GM21723 (cell line): ENCODE measurements at regions not wholly inside any gene's neighbourhood (a gene's known extent, or its start where the extent isn't known, plus 50 kb on each side); places are given as distances from the start of the nearest gene placed in this dataset.

Experiments
- ATAC-seq: cut with Tn5 transposase; IDR thresholded peaks from one replicate; pipeline ENCODE4 v1.9.1; 2021; ENCODE audit warnings: mild to moderate bottlenecking, moderate library complexity; ENCODE audit not compliant: unreplicated experiment

GRCh38 chr16:50997679-50998078 is 153.4 kb downstream of the SALL1 start:
- ATAC-seq = no peak

GRCh38 chr16:50996830-50997186 is 154.3 kb downstream of the SALL1 start:
- no peak for ATAC-seq

GRCh38 chr16:50996166-50996829 is 154.8 kb downstream of the SALL1 start:
- no peak for ATAC-seq

DNA sequence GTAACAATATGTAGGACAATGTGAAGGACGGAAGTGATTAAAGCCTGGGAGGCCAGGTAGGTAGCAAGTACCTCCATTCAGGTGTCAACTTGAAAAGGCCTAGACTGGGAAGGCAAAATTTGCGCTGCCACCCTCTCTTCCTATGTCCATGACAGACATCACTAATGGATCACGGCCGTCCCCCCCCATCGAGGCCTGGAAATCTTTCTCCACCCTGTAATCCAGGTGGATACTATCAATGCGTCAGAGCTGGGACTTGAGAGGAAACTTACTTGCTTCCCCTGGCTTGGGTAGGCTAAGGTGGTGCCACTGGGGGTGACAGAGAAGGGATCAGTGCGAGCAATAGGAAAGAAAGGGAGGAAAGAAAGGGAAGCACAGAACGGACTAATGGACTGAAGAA is 156.1 kb downstream of the SALL1 start:
- no peak for ATAC-seq

- no peak for ATAC-seq
These were observed 158.6 kb downstream of the SALL1 start for GRCh38 chr16:50992350-50993032.

GRCh38 chr16:50991436-50991835 is 159.6 kb downstream of the SALL1 start:
- ATAC-seq = no peak

DNA sequence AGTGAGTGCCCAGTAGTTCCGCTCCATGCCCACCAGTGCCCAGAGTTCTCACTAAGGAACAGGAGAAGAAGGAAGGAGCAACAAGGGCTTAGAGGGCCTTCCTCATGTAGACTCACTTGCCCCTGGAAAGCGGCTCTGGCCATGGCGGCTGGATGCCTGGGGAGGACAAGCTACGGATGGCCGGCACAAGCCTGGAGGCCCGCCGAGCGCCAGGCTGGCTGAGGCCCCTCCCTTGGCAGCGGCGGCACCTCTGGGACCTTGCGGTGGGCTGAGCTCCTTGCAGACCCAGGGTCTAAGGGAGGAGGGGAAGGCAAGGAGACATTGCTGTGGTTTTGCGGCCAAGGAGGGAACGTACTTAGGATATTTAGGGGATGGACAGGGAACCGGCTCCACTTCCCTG is 160.1 kb downstream of the SALL1 start:
- no peak for ATAC-seq

GRCh38 chr16:50989047-50989446 is 162.0 kb downstream of the SALL1 start:
- ATAC-seq = no peak

- no peak for ATAC-seq
These were observed 162.6 kb downstream of the SALL1 start for GRCh38 chr16:50988441-50988840.

DNA sequence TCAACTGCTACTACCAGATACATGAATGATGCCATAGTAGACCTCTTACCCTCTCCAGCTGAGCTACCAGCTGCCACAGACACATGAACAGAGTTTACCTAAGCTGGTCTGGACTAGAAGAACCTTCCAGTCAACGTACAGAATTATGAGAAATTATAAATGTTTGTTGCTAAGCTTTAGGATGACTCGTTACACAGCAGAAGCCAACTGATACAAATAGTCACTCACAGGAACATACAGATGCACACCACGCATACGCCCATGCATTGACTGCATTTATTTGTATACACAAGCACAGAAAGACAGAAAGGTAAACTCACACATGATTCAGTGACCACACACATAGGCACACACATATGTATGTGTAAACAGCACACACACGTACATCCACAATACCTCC is 164.6 kb downstream of the SALL1 start:
- ATAC-seq = no peak

GRCh38 chr16:50985733-50986132 is 165.3 kb downstream of the SALL1 start:
- no peak for ATAC-seq

- ATAC-seq = no peak
These were observed 166.4 kb downstream of the SALL1 start for GRCh38 chr16:50984688-50985087.

- no peak for ATAC-seq
These were observed 168.3 kb downstream of the SALL1 start for GRCh38 chr16:50982808-50983207.

- no peak for ATAC-seq
These were observed 169.1 kb downstream of the SALL1 start for GRCh38 chr16:50981951-50982350.

DNA sequence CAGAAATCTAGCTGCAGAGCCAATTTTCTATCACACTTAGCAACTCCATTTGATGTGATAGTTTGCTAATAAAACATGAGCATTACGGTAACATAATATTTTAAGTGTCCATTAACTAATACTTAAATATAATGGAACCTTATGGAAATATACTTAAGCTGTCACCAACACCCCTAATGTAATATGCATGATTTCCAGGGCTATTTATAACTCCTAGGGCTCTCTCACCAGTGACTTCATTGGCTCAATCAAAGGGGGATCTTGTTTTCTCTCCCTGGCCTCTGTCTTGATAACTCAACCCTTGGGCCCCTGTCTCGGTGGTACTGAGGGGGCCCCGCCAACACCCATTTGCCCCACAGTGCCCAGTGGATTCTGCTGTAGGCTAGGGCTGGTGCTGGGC is 170.4 kb downstream of the SALL1 start:
- ATAC-seq = no peak

DNA sequence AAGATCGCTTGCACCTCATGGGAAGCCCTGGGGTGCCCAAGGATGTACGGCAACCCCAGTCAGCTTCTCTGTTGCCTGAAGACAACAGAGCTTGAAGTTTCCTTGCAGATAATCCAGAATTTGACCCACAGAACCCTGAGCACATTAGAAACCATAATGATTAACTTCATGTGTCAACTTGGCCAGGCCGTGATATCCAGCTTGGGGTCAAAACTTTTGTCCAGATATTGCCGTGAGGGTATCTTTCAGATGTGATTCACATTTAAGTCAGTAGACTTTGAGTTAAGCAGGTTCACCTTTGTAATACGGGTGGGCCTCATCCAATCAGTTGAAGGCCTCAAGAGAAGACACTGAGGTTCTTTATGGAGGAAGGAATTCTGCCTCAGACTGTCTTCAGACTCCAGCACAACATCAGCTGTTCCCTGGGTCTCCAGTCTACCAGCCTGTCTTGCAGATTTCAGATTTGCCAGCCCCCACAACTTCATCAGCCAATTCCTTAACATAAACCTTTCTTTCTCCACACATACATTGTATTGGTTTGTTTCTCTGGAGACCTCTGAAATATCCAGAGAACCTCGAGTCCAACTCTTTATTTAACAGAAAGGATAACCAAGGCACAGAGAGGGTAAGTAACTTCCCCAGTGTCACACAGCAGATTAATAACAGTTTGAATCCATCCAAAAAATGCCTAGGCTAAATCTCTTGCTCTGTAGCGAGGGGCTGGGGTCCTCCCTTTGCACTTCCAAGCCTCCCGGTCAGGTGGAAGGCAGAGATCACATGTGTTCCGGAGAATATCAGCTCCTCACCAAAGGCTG is 171.1 kb downstream of the SALL1 start:
- no peak for ATAC-seq

DNA sequence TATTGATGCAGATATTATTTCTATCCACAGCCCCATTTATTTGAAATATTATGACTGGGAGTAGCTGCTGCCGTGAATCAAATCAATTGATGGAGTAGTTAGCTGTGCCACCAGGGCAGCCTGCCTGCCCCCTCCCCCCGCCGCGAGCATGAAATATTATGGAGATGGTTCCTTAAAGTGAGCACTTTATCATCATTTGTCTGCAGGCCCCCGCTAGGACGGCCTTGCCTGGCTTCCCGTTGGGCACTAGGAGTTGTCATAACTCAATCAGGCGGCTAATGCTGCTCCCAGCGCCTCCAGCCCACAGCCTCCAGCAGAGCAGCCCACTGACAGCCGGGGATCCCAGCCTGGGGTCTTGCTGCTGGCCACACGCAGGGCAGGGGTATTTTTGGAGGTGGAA is 173.9 kb downstream of the SALL1 start:
- no peak for ATAC-seq

DNA sequence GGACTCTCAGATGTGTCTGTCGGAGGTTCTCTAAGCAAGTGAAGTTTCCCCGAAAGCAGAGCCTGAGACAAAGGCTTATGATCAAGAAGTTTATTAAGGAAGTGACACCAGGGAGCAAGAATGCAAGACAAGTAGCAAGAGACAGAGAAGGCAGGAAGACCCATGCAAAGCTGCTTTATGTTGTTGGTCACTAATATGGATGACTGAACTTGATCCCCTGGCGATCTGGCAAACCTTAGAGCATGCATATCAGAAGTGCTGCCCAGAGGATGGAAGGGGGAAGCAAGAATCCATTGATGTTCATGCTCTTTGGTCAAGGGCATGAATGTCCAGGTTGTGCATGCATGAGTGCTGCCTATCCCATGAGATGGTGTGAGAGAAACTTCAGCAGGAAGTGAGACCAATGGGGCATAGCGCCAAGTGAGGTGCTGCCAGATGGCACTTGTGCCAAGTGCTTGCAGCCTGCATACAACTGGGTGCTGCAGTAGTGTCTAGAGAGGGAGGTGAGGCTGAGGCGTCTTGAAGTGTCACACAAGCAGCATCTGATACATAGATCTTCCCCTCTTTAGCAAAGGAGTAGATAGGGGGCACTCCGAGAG is 176.5 kb downstream of the SALL1 start:
- no peak for ATAC-seq

DNA sequence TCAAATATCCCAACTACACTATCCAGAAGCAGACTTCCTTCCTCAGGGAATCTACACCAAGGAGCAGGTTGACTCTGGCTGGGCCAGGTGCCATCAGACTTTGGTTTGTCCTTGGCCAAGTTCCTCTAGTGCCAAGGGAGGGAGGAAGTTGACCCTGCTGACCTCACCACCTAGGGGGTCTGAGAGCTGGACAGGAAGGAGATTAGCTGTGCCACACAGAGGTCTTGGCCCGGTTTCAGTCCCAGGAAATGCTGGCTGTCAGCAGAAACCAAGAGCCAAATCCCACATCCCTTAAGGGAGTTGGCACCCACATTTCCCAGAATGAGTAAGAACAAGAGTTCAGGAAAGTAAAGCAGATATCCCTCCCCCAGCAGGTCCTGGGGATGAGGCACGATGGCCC is 178.2 kb downstream of the SALL1 start:
- no peak for ATAC-seq

GRCh38 chr16:50970281-50970680 is 180.8 kb downstream of the SALL1 start:
- no peak for ATAC-seq

DNA sequence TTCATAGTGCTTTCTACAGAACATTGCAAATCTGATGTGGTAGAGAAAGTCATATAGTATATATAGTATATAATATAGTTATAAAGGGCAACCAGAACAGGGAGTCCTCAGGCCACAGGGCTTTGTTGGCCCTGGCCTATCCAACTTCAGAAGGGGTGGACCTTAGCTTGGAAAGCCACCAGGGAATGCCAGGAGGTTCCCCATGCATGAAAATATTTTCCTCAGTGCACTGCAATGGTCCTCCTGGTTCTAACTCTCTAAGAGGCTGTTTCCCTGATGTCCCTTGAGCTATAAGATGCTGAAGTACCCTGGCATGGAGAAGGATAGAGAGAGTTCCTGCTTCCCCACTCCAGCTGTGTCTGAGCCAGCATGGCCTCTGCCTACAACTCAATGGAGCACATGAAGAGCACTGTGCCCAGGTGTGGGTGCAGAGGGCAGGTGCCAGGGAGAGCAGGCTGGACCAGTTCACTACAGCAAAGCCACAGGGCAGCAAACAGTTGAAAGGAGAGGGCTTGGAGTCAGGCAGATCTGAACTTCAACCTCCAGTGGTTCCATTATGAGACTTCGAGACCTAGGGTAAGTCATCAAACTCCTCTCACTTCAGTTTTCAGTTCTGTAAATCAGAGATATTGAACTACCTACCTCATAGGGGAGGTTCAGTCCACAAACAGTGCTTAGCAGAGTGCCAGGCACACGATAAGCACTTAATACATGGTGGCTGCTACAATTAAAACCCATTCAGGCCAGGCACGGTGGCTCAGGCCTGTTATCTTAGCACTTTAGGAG is 183.1 kb downstream of the SALL1 start:
- ATAC-seq = peak; percentile 48
